NCI-H1092 treated with DMSO at 0.1 percent for 48 hours (cell line): ENCODE measurements at regions not wholly inside any gene's neighbourhood (a gene's known extent, or its start where the extent isn't known, plus 50 kb on each side); places are given as distances from the start of the nearest gene placed in this dataset.
"Not testable (repeated sequence)": the region's sequence is repeated elsewhere in the genome, so short reads cannot be mapped to it uniquely, and the experiment has no call there.

Source experiments
- DNase-seq: peaks from one replicate; lab custom pipeline; 2025; lab: John Stamatoyannopoulos, UW

GRCh38 chr16:18263046-18263445 lies 73.5 kb downstream of the NPIPA8 start:
- DNase-seq: not testable (repeated sequence)

GRCh38 chr16:18261848-18262247 lies 74.7 kb downstream of the NPIPA8 start:
- not testable (repeated sequence) for DNase-seq

GRCh38 chr16:18259496-18260176 lies 76.9 kb downstream of the NPIPA8 start:
- not testable (repeated sequence) for DNase-seq

- not testable (repeated sequence) for DNase-seq
These were observed 83.6 kb downstream of the NPIPA8 start for GRCh38 chr16:18252943-18253342.

DNA sequence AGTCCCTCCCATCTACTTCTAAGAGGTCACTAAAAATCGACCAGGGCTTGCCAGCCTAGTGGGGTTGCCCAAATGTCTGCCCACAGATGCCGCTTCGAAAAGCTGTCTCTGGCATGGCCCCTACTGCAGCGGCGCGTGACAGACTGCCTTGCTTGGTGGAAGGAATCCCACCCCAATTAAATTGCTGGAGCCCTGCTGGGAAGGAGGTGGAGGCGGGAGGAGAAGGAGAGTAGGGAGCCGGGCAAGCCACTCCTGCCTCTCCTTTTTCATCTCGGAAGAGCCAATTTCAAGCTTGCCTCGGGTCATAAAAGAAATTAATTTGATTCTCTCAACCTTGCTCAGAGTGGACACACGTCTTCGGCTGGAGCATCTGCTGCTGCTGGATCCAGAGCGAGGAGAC lies 106.0 kb downstream of the NPIPA8 start:
- not testable (repeated sequence) for DNase-seq

- DNase-seq: not testable (repeated sequence)
These were observed 114.2 kb downstream of the NPIPA8 start for GRCh38 chr16:18222054-18223009.

DNA sequence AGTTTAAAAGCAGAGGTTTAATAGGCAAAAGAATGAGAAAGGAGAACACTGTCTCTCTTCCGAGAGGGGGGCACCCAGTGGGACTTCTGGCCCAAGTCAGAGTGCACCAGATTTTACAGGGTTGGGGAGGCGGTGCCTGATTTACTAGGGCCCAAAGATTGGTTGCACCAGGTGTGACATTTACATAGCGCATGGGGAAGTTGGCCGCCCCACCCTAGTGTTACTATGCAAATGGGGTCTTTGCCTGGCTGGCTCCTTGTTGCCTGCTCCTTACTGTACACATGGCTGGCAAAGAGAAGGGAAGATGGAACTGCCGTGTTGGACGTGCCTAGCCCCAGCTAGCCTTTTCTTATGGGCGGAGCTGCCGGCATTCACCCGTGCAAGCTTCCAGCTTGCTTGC lies 118.8 kb downstream of the NPIPA8 start:
- not testable (repeated sequence) for DNase-seq

DNA sequence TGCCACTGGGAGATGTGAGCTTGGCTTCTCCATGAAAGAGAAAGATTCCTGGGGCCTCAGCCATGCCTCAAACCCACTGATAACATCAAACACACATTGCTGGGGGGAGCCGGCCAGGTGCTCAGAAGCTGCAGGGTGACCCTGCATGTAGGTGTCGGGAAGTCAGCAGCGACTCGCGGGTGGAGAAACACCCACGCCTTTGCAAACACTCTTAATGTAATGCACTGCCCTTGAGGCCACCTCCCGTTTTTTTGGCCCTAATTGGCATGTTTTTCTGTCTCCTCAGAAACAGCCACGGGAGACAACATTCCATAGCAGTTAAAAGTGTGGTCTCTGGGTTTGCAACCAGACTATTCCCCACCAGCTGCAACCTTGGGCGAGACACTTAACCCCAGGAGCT lies 119.7 kb downstream of the NPIPA8 start:
- DNase-seq: not testable (repeated sequence)

- DNase-seq: not testable (repeated sequence)
These were observed 122.7 kb downstream of the NPIPA8 start for GRCh38 chr16:18213810-18214209.

DNA sequence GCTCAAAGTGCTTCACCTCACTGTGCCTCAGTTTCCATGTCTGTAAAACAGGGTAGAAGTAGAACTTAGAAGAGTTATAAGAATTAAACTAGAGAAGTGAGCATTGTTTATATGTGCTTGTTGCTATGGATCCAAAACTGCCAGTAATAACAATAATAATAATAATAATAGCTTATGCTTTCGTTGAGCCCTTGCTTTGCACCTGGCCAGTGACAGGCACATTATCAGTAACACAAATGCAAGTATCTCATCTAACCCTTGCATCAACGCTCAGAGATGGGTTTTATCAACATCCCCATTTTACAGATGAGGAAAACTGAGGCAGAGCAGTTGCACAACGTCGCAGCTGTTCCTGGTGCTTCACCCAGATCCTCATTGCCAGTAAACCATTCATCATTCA lies 125.0 kb downstream of the NPIPA8 start:
- not testable (repeated sequence) for DNase-seq

GRCh38 chr16:18204786-18205185 lies 131.8 kb downstream of the NPIPA8 start:
- DNase-seq: not testable (repeated sequence)

- not testable (repeated sequence) for DNase-seq
These were observed 132.2 kb downstream of the NPIPA8 start for GRCh38 chr16:18204309-18204708.

DNA sequence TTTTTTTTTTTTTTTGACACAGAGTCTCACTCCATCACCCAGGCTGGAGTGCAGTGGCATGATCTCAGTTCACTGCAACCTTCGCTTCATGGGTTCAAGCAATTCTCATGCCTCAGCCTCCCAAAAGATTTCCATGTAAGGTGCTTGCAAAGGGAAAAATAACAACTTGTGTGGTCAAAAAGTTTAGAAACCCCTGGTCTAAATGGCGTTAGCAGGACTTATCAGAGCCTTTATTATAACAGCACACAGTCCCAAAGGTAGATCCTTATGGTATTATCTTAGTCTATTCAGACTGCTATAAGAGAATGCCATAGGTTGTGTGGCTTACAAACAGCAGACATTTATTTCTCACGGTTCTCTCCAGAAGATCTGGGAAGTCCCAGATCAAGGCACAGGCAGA lies 135.0 kb downstream of the NPIPA8 start:
- DNase-seq: not testable (repeated sequence)

GRCh38 chr16:18192389-18192788 lies 144.1 kb downstream of the NPIPA8 start:
- DNase-seq: not testable (repeated sequence)

GRCh38 chr16:18190179-18190578 lies 146.4 kb downstream of the NPIPA8 start:
- not testable (repeated sequence) for DNase-seq

DNA sequence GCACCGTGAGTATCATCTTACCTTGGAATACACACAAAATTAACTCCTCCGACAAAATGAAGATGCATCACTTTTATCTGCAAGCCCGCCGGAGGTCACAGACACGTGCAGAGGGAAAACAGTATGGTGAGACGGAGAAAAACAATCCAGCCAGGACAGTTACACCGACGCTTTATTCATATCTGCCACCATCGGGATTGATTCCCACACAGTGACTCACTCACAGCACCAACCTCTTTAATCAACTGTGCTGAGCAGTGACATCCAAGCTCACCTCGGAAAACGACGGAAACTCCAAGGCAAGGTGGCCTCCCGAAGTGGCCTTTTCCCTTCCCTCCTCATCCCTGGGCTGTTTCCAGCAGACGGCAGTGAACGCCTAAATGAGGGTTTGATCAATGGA lies 151.8 kb downstream of the NPIPA8 start:
- DNase-seq: not testable (repeated sequence)

- DNase-seq: not testable (repeated sequence)
These were observed 155.5 kb downstream of the NPIPA8 start for GRCh38 chr16:18181028-18181427.

DNA sequence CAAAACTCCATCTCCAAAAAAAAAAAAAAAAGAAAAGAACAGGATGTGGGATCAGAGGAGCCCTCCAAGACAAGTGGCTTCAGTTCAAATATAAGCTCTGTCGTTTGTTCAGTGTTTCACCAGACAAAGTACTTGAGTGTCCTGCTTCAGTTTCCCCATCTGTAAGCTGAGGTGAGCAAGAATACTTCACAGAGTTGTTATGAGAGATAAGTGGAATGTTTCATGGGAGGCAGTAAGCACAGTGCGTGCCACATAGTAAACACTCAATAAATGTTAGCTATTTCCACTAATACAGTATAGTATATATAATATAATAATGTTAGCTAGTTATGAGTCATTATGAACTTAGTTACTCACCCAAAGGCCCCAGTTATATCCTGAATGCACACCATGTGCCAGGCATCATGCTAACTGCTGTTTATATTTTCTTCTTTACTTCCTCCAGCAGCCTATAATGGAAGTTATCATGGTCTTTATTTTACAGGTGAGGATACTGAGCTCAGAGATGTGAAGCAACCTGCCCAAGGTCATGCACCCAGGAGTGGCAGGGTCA lies 162.5 kb downstream of the NPIPA8 start:
- DNase-seq: not testable (repeated sequence)

GRCh38 chr16:18162293-18162692 lies 174.2 kb downstream of the NPIPA8 start:
- not testable (repeated sequence) for DNase-seq

DNA sequence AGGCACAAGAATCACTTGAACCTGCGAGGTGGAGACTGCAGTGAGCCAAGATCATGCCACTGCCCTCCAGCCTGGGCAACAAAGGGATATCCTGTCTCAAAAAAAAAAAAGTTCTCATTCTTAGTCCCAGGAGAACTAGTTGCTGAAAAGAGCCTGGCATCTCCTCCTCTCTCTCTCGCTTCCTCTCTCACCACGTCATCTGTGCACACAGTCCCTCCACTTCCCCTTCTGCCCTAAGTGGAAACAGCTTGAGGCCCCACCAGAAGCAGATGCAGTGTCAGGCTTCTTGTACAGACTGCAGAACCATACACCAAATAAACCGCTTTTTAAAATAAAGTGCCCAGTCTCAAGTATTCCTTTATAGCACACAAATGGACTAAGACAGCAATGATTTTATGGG lies 175.3 kb downstream of the NPIPA8 start:
- DNase-seq: not testable (repeated sequence)

- DNase-seq: not testable (repeated sequence)
These were observed 177.4 kb downstream of the NPIPA8 start for GRCh38 chr16:18159185-18159584.

DNA sequence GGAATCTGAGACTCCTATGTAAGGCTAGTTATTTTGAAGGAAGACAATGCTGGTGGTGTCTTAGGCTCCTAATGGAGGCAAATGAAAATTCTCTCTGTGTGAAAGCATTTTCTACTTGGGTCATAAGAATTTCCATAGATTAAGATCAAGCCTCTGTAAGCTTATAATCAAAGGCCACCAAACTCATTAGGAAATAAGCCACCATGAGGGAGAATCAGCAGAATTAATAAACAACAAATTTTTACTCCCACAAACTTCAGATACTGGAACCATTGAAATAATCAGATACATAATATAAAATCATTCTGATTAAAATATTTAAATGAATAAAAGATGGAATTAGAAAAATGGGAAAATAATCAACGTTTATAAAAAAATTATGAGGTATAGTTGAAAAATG lies 178.7 kb downstream of the NPIPA8 start:
- not testable (repeated sequence) for DNase-seq
